Esophagus muscularis mucosa (tissue), 3 donors: ENCODE measurements at regions not wholly inside any gene's neighbourhood (a gene's known extent, or its start where the extent isn't known, plus 50 kb on each side); places are given as distances from the start of the nearest gene placed in this dataset.

Experiments
- POLR2AphosphoS5 ChIP-seq, 2 donors: sonication (generic); formaldehyde crosslinking; IDR thresholded peaks; one replicate each; pipeline ENCODE4 v1.6.1; 2017; ENCODE audit warnings: antibody characterized with exemption in 2 of 2
- TF ChIP-seq, protein P1 (sequence below), 3 experiments: fragments of 200-600 bp in 2 of 3; fragments of 450-650 bp in 1 of 3; sonication (generic) in 2 of 3; IDR thresholded peaks; one replicate each; pipeline ENCODE4 v1.5.1; 2017 to 2019; ENCODE audit warnings: antibody characterized with exemption in 3 of 3, mild to moderate bottlenecking in 2 of 3, moderate library complexity in 1 of 3

GRCh38 chr18:2173486-2173885 is 397.8 kb downstream of the METTL4 start:
- TF ChIP-seq, protein P1, sequence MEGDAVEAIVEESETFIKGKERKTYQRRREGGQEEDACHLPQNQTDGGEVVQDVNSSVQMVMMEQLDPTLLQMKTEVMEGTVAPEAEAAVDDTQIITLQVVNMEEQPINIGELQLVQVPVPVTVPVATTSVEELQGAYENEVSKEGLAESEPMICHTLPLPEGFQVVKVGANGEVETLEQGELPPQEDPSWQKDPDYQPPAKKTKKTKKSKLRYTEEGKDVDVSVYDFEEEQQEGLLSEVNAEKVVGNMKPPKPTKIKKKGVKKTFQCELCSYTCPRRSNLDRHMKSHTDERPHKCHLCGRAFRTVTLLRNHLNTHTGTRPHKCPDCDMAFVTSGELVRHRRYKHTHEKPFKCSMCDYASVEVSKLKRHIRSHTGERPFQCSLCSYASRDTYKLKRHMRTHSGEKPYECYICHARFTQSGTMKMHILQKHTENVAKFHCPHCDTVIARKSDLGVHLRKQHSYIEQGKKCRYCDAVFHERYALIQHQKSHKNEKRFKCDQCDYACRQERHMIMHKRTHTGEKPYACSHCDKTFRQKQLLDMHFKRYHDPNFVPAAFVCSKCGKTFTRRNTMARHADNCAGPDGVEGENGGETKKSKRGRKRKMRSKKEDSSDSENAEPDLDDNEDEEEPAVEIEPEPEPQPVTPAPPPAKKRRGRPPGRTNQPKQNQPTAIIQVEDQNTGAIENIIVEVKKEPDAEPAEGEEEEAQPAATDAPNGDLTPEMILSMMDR (IDR thresholded peaks at IDR 0.05): no peak
- no peak for TF ChIP-seq POLR2AphosphoS5 (IDR thresholded peaks at IDR 0.05)
